ENCODE measurements at regions not wholly inside any gene's neighbourhood (a gene's known extent, or its start where the extent isn't known, plus 50 kb on each side); places are given as distances from the start of the nearest gene placed in this dataset.

- TF ChIP-seq CTCF (IDR thresholded peaks at IDR 0.05) (no peak), TCF7 (CRISPR knock-in tag; IDR thresholded peaks at IDR 0.05; ENCODE audit: low read depth) (no peak), JUN (CRISPR knock-in tag; IDR thresholded peaks at IDR 0.05) (no peak), NR1H2 (CRISPR knock-in tag; IDR thresholded peaks at IDR 0.05) (no peak), ZSCAN18 (CRISPR knock-in tag; IDR thresholded peaks at IDR 0.05) (no peak), IRF1 (CRISPR knock-in tag; IDR thresholded peaks at IDR 0.05) (no peak), SMAD4 (CRISPR knock-in tag; IDR thresholded peaks at IDR 0.05) (no peak), E2F4 (CRISPR knock-in tag; IDR thresholded peaks at IDR 0.05; ENCODE audit: borderline replicate concordance, low read depth) (no peak), CREM (CRISPR knock-in tag; IDR thresholded peaks at IDR 0.05) (no peak), FOXJ3 (CRISPR knock-in tag; IDR thresholded peaks at IDR 0.05; ENCODE audit: borderline replicate concordance) (no peak), TEAD4 (CRISPR knock-in tag; IDR thresholded peaks at IDR 0.05) (no peak), AR (CRISPR knock-in tag; IDR thresholded peaks at IDR 0.05) (no peak)
Measured at GRCh38 chr4:22574880-22575279, 59.0 kb upstream of the ADGRA3 start.

Measured in WTC11 (cell line).